Fibroblast of lung (primary cell): ENCODE measurements at regions not wholly inside any gene's neighbourhood (a gene's known extent, or its start where the extent isn't known, plus 50 kb on each side); places are given as distances from the start of the nearest gene placed in this dataset.

ENCODE experiments used
- DNase-seq, 2 donors: peaks; one replicate each; pipeline versions ENCODE4 v3.0.0 to v3.0.0-alpha.2; 2010; ENCODE audit warnings: low read depth in 2 of 2
- H2AFZ ChIP-seq: 2 replicates; pipeline ENCODE4 v1.5.1; 2012; ENCODE audit warnings: low read length, control low read depth, inconsistent platforms
- H3K27ac ChIP-seq: 2 replicates; pipeline ENCODE4 v1.5.1; 2011; ENCODE audit warnings: low read length, control low read depth; ENCODE audit not compliant: insufficient read depth
- H3K27me3 ChIP-seq: 2 replicates; pipeline ENCODE4 v1.5.1; 2011; ENCODE audit warnings: mild to moderate bottlenecking, low read length; ENCODE audit not compliant: control insufficient read depth, insufficient read depth
- H3K36me3 ChIP-seq: 2 replicates; pipeline ENCODE4 v1.5.1; 2011; ENCODE audit warnings: low read length; ENCODE audit not compliant: control insufficient read depth, insufficient read depth
- H3K4me1 ChIP-seq: 2 replicates; pipeline ENCODE4 v1.5.1; 2011; ENCODE audit warnings: low read length; ENCODE audit not compliant: control insufficient read depth, insufficient read depth; ENCODE audit errors: extremely low read depth
- H3K4me2 ChIP-seq: 2 replicates; pipeline ENCODE4 v1.5.1; 2011; ENCODE audit warnings: low read length, control low read depth; ENCODE audit not compliant: insufficient read depth; ENCODE audit errors: extremely low read depth
- H3K4me3 ChIP-seq, 4 experiments: fragments of 200-600 bp in 1 of 4; sonication (generic) in 1 of 4; replicated peaks in 1 of 4; 2 replicates each; pipeline ENCODE4 v1.5.1; 2011 to 2016; ENCODE audit warnings: low read length in 4 of 4, low read depth in 3 of 4, mild to moderate bottlenecking in 3 of 4, control low read depth in 2 of 4, inconsistent platforms in 1 of 4, mixed read lengths in 1 of 4; ENCODE audit not compliant: insufficient read depth in 1 of 4; ENCODE audit errors: control extremely low read depth in 1 of 4
- H3K79me2 ChIP-seq: 2 replicates; pipeline ENCODE4 v1.5.1; 2012; ENCODE audit warnings: mild to moderate bottlenecking, low read length, inconsistent platforms; ENCODE audit not compliant: control insufficient read depth, insufficient read depth
- H3K9ac ChIP-seq: 2 replicates; pipeline ENCODE4 v1.5.1; 2011; ENCODE audit warnings: mild to moderate bottlenecking, low read length, control low read depth; ENCODE audit not compliant: insufficient read depth
- H3K9me3 ChIP-seq: 2 replicates; pipeline ENCODE4 v1.5.1; 2012; ENCODE audit warnings: low read depth, low read length; ENCODE audit not compliant: control insufficient read depth, insufficient read depth
- H4K20me1 ChIP-seq: 2 replicates; pipeline ENCODE4 v1.5.1; 2011; ENCODE audit warnings: low read length; ENCODE audit not compliant: control insufficient read depth, insufficient read depth; ENCODE audit errors: extremely low read depth
- CTCF ChIP-seq, 2 donors: IDR thresholded peaks in 1 of 2; conservative IDR thresholded peaks in 1 of 2; 1 replicate in 1 of 2; 2 replicates in 1 of 2; pipeline ENCODE4 v1.5.1; 2011 to 2012; ENCODE audit warnings: low read length in 2 of 2, control low read depth in 1 of 2, inconsistent platforms in 1 of 2, low read depth in 1 of 2, mild to moderate bottlenecking in 1 of 2
- EZH2 ChIP-seq: IDR thresholded peaks from 2 replicates; pipeline ENCODE4 v1.5.1; 2012; ENCODE audit warnings: low read length, control low read depth, mild to moderate bottlenecking; ENCODE audit errors: missing control alignments

- no peak for TF ChIP-seq CTCF (conservative IDR thresholded peaks at IDR 0.05 in 1 of 2, IDR thresholded peaks at IDR 0.05 in 1 of 2; ENCODE audit: low read depth in 1 of 2, low read length in 2 of 2)
- no peak for TF ChIP-seq EZH2
- Histone ChIP-seq H3K36me3 (no peaks in the 10 kb centered on the region), H2AFZ (no peak overlapping the region), H3K4me2 (no peak overlapping the region), H3K79me2 (no peaks in the 10 kb centered on the region), H4K20me1 (no peaks in the 10 kb centered on the region), H3K27me3 (no peaks in the 10 kb centered on the region), H3K9ac (no peak overlapping the region), H3K9me3 (no peaks in the 10 kb centered on the region), H3K4me1 (no peaks in the 10 kb centered on the region), H3K4me3 (no peak overlapping the region), H3K27ac (no peak overlapping the region)
- DNase-seq: peak; percentile 56 to 93
Measured at GRCh38 chr9:73270967-73271721, 119.5 kb downstream of the ANXA1 start.

- Histone ChIP-seq H3K9me3 (no peaks in the 10 kb centered on the region), H3K79me2 (no peaks in the 10 kb centered on the region), H3K27me3 (no peaks in the 10 kb centered on the region), H3K36me3 (no peaks in the 10 kb centered on the region), H2AFZ (no peak overlapping the region), H3K4me1 (no peaks in the 10 kb centered on the region), H3K27ac (no peak overlapping the region), H3K4me3 (no peak overlapping the region), H3K9ac (no peak overlapping the region), H3K4me2 (no peak overlapping the region), H4K20me1 (no peaks in the 10 kb centered on the region)
- DNase-seq: no peak
- TF ChIP-seq CTCF (conservative IDR thresholded peaks at IDR 0.05 in 1 of 2, IDR thresholded peaks at IDR 0.05 in 1 of 2; ENCODE audit: low read depth in 1 of 2, low read length in 2 of 2) (no peak), EZH2 (no peak)
Measured at GRCh38 chr9:73280113-73280512, 128.4 kb downstream of the ANXA1 start.

GRCh38 chr9:73284377-73284776, 132.7 kb downstream of the ANXA1 start:
- Histone ChIP-seq H3K4me2 (no peak overlapping the region), H3K9ac (no peak overlapping the region), H3K36me3 (no peaks in the 10 kb centered on the region), H3K4me1 (no peaks in the 10 kb centered on the region), H3K79me2 (no peaks in the 10 kb centered on the region), H4K20me1 (no peaks in the 10 kb centered on the region), H2AFZ (no peak overlapping the region), H3K9me3 (no peaks in the 10 kb centered on the region), H3K27ac (no peak overlapping the region), H3K4me3 (no peak overlapping the region), H3K27me3 (no peaks in the 10 kb centered on the region)
- no peak for TF ChIP-seq CTCF (conservative IDR thresholded peaks at IDR 0.05 in 1 of 2, IDR thresholded peaks at IDR 0.05 in 1 of 2; ENCODE audit: low read depth in 1 of 2, low read length in 2 of 2)
- no peak for DNase-seq
